ENCODE measurements at regions not wholly inside any gene's neighbourhood (a gene's known extent, or its start where the extent isn't known, plus 50 kb on each side); places are given as distances from the start of the nearest gene placed in this dataset.

DNA sequence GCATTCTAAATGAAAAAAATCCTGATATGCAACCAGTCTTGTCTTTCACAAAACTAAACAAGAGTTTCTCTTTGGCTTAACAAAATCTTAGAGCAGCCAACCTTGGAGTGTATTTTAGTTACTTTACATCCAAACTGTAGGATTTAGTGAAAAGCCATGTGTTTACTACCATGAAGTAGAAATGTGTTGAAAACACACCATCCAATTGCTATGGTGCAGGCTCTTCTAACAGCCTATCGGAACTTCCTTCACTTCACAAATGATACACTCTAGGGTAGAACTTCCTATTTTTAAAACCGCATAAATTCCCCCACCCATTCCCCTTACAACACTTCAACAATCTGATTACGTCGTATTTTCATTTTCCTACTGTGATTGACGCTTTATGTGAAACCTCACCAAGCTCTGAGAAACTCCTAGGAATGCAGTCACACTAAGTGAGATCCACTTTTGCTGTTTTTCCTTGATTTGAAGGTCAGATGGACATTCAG, 74.4 kb upstream of the MAP4K4 start:
- TF ChIP-seq, protein P1, sequence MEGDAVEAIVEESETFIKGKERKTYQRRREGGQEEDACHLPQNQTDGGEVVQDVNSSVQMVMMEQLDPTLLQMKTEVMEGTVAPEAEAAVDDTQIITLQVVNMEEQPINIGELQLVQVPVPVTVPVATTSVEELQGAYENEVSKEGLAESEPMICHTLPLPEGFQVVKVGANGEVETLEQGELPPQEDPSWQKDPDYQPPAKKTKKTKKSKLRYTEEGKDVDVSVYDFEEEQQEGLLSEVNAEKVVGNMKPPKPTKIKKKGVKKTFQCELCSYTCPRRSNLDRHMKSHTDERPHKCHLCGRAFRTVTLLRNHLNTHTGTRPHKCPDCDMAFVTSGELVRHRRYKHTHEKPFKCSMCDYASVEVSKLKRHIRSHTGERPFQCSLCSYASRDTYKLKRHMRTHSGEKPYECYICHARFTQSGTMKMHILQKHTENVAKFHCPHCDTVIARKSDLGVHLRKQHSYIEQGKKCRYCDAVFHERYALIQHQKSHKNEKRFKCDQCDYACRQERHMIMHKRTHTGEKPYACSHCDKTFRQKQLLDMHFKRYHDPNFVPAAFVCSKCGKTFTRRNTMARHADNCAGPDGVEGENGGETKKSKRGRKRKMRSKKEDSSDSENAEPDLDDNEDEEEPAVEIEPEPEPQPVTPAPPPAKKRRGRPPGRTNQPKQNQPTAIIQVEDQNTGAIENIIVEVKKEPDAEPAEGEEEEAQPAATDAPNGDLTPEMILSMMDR (conservative IDR thresholded peaks at IDR 0.05; ENCODE audit: low read depth, low read length): no peak
- no peak for TF ChIP-seq EZH2 (IDR thresholded peaks at IDR 0.05; ENCODE audit: borderline replicate concordance, low read depth, low read length, poor library complexity, severe bottlenecking)
